Muscle layer of colon (tissue), 2 donors: ENCODE measurements at regions not wholly inside any gene's neighbourhood (a gene's known extent, or its start where the extent isn't known, plus 50 kb on each side); places are given as distances from the start of the nearest gene placed in this dataset.

Source experiments
- H3K27ac ChIP-seq: one replicate; pipeline ENCODE4 v1.7.0; 2013; ENCODE audit warnings: low read depth, mild to moderate bottlenecking, low read length, moderate library complexity
- H3K27me3 ChIP-seq, 2 donors: one replicate each; pipeline ENCODE4 v1.7.0; 2013; ENCODE audit warnings: low read length in 2 of 2, mild to moderate bottlenecking in 2 of 2; ENCODE audit not compliant: insufficient read depth in 2 of 2, control insufficient read depth in 1 of 2
- H3K36me3 ChIP-seq: one replicate; pipeline ENCODE4 v1.7.0; 2013; ENCODE audit warnings: mild to moderate bottlenecking, low read length; ENCODE audit not compliant: insufficient read depth
- H3K4me1 ChIP-seq: one replicate; pipeline ENCODE4 v1.7.0; 2013; ENCODE audit warnings: mild to moderate bottlenecking, low read length; ENCODE audit not compliant: insufficient read depth
- H3K4me3 ChIP-seq, 2 donors: one replicate each; pipeline ENCODE4 v1.7.0; 2013; ENCODE audit warnings: low read length in 2 of 2, low read depth in 1 of 2, mild to moderate bottlenecking in 1 of 2, moderate library complexity in 1 of 2
- H3K9ac ChIP-seq: one replicate; pipeline ENCODE4 v1.7.0; 2013; ENCODE audit warnings: low read length
- H3K9me3 ChIP-seq: one replicate; pipeline ENCODE4 v1.7.0; 2013; ENCODE audit warnings: mild to moderate bottlenecking, low read length
- donor health status: abdominal sarcoma.
- donor health status: Adenocarcinoma of cecum.

GRCh38 chr1:57901208-57901919 is 477.5 kb upstream of the DAB1 start:
- Histone ChIP-seq H3K9me3 (no peaks in the 10 kb centered on the region), H3K4me1 (no peaks in the 10 kb centered on the region), H3K4me3 (no peak overlapping the region), H3K27ac (no peak overlapping the region), H3K36me3 (no peaks in the 10 kb centered on the region), H3K27me3 (no peaks in the 10 kb centered on the region), H3K9ac (no peak overlapping the region)

GRCh38 chr1:57898531-57898930 is 474.7 kb upstream of the DAB1 start:
- H3K9ac ChIP-seq: no peak overlapping the region
- no peaks in the 10 kb centered on the region for H3K36me3 ChIP-seq
- no peaks in the 10 kb centered on the region for H3K9me3 ChIP-seq
- no peaks in the 10 kb centered on the region for H3K27me3 ChIP-seq
- no peaks in the 10 kb centered on the region for H3K4me1 ChIP-seq
- no peak overlapping the region for H3K27ac ChIP-seq
- H3K4me3 ChIP-seq: no peak overlapping the region

- H3K27ac ChIP-seq: no peak overlapping the region
- H3K27me3 ChIP-seq: no peaks in the 10 kb centered on the region
- H3K4me3 ChIP-seq: no peak overlapping the region
- no peaks in the 10 kb centered on the region for H3K4me1 ChIP-seq
- no peaks in the 10 kb centered on the region for H3K9me3 ChIP-seq
- no peak overlapping the region for H3K9ac ChIP-seq
- no peaks in the 10 kb centered on the region for H3K36me3 ChIP-seq
These were observed 473.7 kb upstream of the DAB1 start for GRCh38 chr1:57897581-57897980.

GRCh38 chr1:57894315-57894714 is 470.5 kb upstream of the DAB1 start:
- Histone ChIP-seq H3K4me1 (no peaks in the 10 kb centered on the region), H3K9me3 (no peaks in the 10 kb centered on the region)

GRCh38 chr1:57889676-57890320 is 465.9 kb upstream of the DAB1 start:
- Histone ChIP-seq H3K4me3 (no peak overlapping the region), H3K36me3 (no peaks in the 10 kb centered on the region), H3K9me3 (no peaks in the 10 kb centered on the region), H3K27me3 (no peaks in the 10 kb centered on the region), H3K27ac (no peak overlapping the region), H3K9ac (no peak overlapping the region), H3K4me1 (no peaks in the 10 kb centered on the region)

More at GRCh38 chr1:57894315-57894714, 470.5 kb upstream of the DAB1 start:
- Histone ChIP-seq H3K27ac (no peak overlapping the region), H3K36me3 (no peaks in the 10 kb centered on the region), H3K4me3 (no peak overlapping the region), H3K27me3 (no peaks in the 10 kb centered on the region), H3K9ac (no peak overlapping the region)

- H3K9ac ChIP-seq: no peak overlapping the region
- H3K4me1 ChIP-seq: no peaks in the 10 kb centered on the region
- H3K9me3 ChIP-seq: no peaks in the 10 kb centered on the region
- no peak overlapping the region for H3K4me3 ChIP-seq
- no peaks in the 10 kb centered on the region for H3K27me3 ChIP-seq
- no peak overlapping the region for H3K27ac ChIP-seq
- H3K36me3 ChIP-seq: no peaks in the 10 kb centered on the region
These were observed 464.2 kb upstream of the DAB1 start for GRCh38 chr1:57887964-57888491.

- H3K4me1 ChIP-seq: no peaks in the 10 kb centered on the region
- no peaks in the 10 kb centered on the region for H3K27me3 ChIP-seq
- H3K9ac ChIP-seq: no peak overlapping the region
- H3K9me3 ChIP-seq: no peaks in the 10 kb centered on the region
- no peak overlapping the region for H3K4me3 ChIP-seq
- H3K27ac ChIP-seq: no peak overlapping the region
- no peaks in the 10 kb centered on the region for H3K36me3 ChIP-seq
These were observed 462.5 kb upstream of the DAB1 start for GRCh38 chr1:57886376-57886775.

- H3K27me3 ChIP-seq: no peaks in the 10 kb centered on the region
- H3K27ac ChIP-seq: no peak overlapping the region
- H3K9me3 ChIP-seq: no peaks in the 10 kb centered on the region
- H3K4me3 ChIP-seq: no peak overlapping the region
- no peak overlapping the region for H3K9ac ChIP-seq
- H3K4me1 ChIP-seq: no peaks in the 10 kb centered on the region
- no peaks in the 10 kb centered on the region for H3K36me3 ChIP-seq
These were observed 459.8 kb upstream of the DAB1 start for GRCh38 chr1:57883642-57883995.

- no peak overlapping the region for H3K4me3 ChIP-seq
- H3K27me3 ChIP-seq: no peaks in the 10 kb centered on the region
- H3K4me1 ChIP-seq: no peaks in the 10 kb centered on the region
- H3K9me3 ChIP-seq: no peaks in the 10 kb centered on the region
- no peak overlapping the region for H3K27ac ChIP-seq
- H3K9ac ChIP-seq: no peak overlapping the region
- H3K36me3 ChIP-seq: no peaks in the 10 kb centered on the region
These were observed 459.2 kb upstream of the DAB1 start for GRCh38 chr1:57882934-57883641.

- Histone ChIP-seq H3K4me3 (no peak overlapping the region), H3K4me1 (no peaks in the 10 kb centered on the region), H3K27ac (no peak overlapping the region), H3K27me3 (no peaks in the 10 kb centered on the region), H3K9ac (no peak overlapping the region), H3K36me3 (no peaks in the 10 kb centered on the region), H3K9me3 (no peaks in the 10 kb centered on the region)
These were observed 458.2 kb upstream of the DAB1 start for GRCh38 chr1:57882072-57882471.

- no peaks in the 10 kb centered on the region for H3K9me3 ChIP-seq
- H3K36me3 ChIP-seq: no peaks in the 10 kb centered on the region
- H3K4me3 ChIP-seq: no peak overlapping the region
- H3K9ac ChIP-seq: no peak overlapping the region
- H3K27me3 ChIP-seq: no peaks in the 10 kb centered on the region
- H3K4me1 ChIP-seq: no peaks in the 10 kb centered on the region
- H3K27ac ChIP-seq: no peak overlapping the region
These were observed 457.8 kb upstream of the DAB1 start for GRCh38 chr1:57881639-57882038.
